GM03348 (cell line): ENCODE measurements at regions not wholly inside any gene's neighbourhood (a gene's known extent, or its start where the extent isn't known, plus 50 kb on each side); places are given as distances from the start of the nearest gene placed in this dataset.

Experiments
- DNase-seq: peaks from one replicate; pipeline ENCODE4 v3.0.0; 2012; ENCODE audit warnings: low spot score

DNA sequence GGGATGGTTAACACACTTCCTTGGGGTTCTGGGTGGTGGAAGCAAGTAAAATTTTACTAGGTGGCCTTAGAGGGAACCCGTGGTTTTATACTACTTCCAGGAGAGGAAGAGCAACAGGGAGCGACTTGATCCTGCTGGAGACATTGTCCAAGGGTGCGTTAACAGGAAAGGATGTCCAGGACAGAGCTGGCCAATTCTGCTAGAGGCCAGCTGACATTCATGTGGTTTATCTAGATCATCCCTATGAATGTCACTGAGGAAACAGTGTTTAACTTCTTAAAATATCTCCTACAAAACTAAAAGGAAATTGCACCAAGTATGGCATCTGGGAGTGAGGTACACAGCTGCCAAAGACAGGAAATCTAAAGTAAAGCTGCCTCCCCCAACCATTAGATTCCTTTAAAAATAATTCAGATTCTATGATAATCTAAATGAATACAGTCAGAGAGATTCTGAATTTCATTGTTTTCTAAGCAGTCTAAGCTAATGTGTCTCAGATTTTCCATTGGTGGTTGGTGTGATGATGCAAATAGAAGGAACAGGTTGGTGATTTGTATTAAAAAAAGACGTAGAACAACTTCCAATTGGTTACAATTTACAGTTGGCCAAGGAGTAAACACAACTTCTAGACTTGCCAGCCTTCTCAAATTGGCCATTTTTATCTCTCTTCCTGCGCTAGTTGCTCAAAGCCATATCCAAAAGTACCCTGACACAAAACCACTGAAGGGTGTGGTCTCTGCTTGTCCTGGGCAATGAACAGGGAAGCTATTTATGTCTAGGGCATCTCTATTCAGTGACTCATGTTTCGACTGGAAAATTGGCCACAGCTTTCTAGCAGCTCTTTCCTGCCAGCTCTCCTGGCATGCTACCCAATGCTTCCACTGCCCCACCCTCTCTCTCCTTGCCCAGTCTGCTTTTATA lies 574.7 kb upstream of the MEF2C start:
- DNase-seq = peak; percentile 56

DNA sequence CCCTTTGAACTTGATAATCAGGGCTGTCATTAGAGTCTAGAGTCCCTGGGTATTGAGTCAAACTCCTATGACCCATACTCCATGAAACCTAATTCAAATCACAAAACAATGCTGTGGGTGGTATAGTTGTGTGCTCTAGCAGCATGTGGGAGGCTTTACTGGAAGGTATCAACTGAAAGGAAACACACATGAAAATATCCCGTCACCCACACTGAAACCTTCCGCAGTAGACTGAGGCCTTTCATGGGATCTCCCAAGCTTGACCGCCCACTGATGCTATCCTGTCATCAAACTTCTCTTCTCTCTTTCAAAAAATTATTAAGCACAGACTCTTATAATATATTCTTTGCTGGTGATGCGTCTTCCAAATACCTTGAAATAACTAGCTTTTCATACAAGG lies 569.1 kb upstream of the MEF2C start:
- no peak for DNase-seq

DNA sequence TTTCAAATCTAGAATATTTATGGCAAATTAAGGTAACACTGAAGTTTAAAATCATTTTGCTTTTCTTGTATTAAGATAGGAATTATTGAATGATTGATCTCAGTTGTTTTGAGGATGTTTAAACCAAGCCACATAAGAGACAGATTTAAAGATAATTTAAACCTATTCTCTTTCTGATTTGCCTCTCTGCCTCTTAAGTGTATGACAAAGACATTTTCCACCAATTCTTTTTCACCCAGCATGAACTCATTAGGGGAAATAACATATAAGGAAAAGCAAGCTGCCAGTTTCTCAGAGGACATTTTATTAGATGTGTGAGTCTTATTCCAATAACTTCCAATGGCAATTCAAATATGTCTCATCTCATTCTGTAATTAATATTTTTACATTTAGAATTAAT lies 568.3 kb upstream of the MEF2C start:
- DNase-seq = no peak

DNA sequence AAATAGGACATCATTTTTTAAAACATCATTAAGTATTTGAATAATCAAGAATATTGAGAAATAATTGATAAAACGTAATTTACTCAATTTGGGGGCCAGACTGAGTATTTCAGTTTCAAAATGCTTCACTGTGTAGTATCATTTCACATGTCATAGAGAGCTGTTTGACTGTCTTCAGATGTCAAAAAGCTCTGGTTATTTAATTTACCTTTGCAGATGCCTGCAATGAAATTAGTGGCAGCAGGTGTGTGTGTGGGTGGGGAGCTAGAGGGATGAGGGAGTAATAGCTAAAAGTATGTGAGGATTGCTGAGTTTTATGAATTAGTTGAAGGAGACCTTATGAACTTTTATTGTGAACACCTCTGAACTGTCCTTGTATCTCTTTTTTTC lies 567.2 kb upstream of the MEF2C start:
- no peak for DNase-seq

DNA sequence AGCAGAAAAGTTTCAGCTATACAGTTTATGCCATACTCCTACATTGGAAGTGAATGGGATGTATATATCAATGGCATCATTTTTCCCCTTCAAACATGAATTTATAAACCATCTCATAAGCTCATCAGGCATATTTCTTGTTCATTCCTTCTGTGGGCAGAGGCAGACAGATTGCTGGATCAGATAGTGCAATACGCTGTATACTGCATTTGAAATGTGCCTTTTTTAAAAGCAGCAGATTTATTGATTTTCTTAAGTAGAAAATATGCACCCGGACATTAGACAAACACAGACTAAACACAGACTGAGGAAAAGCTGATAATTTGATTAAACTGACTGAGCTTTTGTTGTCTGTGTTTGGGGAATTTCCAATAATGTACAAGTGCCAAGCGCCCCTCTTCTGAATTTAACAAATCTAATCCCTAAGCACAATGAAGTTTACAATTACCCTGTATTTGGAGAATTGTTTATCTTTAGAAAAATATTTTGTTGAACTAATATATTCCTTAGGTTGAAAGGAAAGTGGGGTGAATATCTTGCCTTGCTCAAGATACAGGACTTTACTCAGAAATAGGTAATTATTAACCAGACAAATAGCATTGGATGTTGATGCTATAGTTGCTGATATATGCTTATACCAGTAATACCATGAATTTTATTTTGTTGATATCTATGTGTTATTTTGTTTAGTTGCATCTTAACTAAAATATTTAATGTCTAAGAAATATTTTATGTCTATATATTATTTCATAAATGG lies 566.6 kb upstream of the MEF2C start:
- no peak for DNase-seq

DNA sequence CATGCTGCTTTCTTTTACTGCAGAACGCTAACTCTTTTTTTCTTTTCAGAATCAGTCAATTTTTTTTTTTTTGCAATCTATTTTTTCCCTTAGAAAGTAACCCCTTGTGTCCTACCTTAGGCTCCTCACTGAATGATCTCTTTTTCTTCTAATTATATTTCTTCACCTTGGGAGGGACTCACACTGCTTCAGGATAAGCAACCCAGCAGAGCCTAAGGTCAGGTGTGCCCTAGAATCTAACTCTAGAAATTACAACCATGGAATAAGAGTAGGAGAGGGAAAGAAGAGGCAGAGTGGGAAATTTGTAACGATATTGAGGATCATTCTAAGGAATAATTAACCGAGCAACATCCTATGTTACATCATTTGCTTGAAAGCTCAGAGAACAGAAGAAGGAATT lies 564.0 kb upstream of the MEF2C start:
- DNase-seq = no peak

DNA sequence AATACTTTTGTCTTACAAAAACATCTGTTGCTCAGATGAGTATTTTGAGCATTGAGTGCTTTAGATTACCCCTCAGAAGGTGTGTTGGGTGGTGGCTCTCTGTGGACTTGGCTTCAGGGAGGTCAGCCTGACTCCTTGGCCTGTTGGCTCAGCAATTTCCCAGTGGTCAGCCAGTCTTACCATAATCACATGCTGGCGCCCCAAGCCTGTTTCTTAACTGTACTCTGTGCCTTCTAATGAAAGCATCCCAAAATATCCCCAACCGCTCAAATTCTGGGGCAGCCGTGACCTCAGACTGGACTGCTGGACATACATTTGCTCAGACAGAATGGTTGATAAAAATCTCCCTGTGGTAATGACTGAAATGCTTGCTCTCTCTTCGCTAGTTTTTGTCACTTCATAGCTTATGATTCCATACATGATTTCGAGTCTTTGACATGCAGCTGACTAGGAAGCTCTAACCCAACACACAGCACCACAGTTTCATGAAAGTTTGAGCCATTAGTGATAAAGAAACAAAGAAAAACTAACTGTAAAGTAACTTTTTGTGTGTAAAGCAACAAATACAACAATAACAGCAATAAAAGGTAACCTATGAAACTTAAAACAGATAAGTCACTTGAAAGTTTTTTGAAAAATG lies 562.2 kb upstream of the MEF2C start:
- DNase-seq = no peak

DNA sequence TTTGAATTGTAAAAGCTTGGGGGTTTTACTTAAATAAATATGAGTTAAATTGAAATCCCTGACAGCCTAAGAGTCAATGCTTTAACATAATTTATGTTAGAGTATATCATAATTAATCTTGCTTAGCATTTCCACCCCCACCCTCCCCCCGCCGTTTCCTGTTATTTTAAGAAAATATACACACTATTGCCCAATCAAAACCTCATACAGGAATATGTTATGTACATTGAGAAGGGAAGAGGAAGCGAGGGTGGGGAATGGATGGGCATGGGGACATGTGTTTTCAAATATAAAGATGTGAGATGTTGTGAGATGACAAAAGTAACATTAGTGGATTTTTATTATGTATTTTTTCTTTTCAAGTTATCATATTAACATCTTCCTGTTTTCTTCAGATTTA lies 561.1 kb upstream of the MEF2C start:
- DNase-seq = no peak

DNA sequence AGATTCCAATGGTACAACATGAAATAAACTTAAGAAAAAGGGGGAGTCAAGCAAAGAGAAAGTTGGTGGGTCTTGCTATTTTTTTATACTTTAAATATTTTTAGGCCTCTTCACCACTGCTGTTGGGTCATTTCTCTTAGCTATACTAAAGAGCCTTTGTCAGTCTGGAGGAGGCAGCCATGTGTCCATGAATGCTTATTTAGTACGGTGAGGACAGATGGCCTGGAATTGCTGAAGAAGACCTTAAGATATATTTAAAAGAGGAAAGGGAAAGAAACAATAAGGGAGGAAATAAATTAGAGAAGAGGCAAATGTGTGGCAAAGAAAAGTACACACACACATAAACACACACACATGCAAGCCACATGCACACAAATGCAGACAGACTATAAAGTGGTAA lies 560.5 kb upstream of the MEF2C start:
- no peak for DNase-seq

DNA sequence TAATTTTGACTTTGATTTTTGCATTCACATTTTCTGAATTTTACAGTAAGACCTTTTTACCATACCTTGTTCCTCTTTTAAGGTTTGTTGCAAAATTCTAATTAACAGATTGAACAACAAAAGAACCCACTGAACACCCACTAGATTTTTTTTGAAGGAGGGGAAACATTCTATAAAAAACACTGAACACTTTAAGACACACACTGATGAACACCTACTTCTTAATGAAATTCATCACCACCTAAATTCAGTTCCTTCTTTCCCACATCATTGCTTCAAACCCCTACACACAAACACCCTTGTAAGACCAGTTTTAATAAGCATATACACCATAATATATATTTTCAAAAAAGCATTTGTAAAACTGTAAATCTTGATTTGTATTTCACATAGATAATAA lies 559.0 kb upstream of the MEF2C start:
- no peak for DNase-seq

DNA sequence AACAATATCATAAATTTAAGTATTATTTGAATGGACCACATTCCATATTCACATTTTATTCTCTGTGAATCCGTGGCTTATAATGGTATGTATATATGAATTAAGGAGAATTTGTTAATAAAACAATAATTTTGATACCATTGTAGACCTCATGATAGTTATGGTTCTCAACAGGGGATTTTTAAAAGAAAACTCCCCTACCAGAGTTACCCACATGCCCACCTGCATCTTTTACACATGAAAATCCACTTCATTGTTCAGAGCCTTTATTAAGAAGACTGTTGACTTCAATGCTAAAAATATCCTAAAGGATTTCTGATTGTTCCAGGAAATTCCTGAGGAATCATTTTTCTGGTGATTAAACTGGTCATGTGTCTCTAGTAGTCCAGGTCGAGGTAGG lies 557.7 kb upstream of the MEF2C start:
- no peak for DNase-seq

DNA sequence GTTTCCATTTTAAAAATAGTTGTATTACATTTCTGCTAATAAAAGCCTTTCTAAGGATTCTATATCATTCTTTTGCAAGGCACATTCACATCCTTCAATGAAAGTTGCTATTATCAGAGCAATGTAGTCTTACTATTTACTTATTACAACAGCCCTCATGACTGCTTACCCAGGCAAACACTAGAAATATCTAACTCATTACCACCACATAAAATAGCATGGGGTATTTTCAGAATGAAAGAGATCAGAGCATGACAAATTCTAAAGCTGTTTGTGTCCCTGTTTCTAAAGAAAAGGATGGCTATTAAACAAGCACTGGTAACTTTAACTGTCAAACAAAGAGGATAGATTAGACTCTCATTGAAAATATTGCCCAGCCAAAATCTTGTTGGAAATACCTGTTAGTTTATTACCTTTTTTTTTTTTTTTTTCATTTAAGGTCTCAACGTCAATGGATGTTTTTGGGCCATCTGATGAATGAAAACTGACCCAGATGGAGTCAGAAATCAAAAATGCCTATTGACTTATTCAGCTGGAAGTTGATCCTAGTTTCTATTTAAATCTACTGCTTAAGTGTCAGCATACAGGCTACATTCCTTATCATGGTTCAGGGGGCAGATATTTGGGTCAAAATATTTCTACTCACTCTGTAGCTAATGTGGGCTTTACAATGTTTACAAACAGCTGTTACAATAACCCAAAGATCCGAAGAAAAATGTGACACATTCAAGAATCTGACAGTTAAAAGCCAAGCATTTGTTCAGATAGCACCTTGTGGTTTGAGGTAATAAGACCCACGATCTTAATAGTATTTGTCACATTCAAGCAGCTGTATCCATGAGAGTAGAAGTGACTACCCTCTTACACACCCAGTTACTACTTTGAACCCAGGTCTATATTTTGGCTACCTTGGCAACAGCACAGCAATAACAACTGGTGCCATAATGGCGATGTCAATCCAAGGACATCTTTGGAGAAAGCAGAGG lies 554.8 kb upstream of the MEF2C start:
- no peak for DNase-seq

DNA sequence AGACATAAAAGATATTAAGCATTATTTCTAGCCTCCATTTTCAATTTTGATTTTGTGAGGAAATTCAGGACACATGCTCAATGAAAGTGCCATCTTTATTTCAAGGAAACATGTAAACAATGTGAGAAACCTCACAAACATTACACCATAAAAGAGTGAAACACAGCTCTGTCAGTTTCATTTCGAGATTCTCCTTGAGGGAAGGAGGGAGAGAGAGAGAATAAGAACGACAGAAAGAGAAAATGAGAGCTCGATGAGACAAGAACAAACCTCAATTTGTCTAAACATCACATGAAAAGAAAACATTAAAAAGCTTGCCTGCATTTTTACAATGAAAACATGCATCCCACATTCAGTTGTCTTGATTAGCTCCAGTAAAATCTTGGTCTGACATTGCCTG lies 553.5 kb upstream of the MEF2C start:
- no peak for DNase-seq

DNA sequence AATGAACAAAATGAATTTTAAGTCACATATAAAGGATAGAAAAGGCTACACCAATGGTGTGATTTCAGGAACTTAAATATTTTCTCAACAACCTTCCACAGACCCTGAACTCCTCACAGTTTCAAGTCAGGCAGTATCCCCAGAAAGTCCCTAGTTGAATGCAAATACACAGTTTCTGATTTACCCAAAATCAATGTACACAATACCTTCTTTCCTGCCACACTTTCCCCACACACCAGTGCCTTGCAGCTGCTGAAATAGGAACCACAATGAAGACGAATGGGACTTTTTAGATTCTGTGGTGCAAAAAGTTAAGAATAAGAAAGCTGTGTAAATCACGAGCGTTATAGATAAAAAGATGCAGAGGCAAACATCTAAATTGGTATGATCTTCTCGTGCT lies 552.4 kb upstream of the MEF2C start:
- no peak for DNase-seq

DNA sequence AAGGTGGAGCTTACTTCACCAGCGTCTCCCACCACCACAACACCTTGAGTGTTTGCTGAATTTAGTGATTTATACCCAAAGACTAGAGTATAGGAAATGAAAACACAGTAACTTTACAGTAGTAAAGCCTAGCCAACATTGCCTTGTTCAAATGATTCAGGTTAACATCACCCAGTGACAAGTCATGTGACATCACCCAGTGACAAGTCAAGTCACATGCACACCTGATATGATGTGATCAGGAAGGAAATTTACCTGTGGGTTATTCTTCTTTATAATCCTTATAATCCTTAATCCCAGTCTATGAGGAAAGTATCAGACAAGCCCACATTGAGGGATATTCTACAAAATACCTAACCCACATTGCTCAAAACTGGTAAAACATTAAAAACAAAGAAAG lies 545.6 kb upstream of the MEF2C start:
- DNase-seq = no peak

DNA sequence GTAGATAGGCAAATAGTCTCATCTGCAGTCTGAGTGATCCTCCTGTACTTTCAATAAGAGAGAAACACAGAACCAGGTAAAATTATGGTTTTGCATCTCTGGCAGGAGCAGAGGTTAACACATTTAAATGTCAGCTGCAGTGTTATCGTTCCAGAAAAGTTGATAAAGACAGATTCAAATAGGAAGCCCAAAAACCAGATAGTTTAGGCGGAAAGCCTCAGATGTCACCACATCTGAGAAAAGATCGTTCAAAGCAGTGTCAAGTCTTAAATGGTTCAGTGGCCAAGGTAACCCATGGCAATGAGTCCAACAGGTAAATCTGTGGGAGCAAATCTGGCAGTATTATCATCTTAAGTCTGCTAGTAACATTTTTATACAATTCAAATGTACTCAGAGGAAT lies 542.1 kb upstream of the MEF2C start:
- DNase-seq = no peak

DNA sequence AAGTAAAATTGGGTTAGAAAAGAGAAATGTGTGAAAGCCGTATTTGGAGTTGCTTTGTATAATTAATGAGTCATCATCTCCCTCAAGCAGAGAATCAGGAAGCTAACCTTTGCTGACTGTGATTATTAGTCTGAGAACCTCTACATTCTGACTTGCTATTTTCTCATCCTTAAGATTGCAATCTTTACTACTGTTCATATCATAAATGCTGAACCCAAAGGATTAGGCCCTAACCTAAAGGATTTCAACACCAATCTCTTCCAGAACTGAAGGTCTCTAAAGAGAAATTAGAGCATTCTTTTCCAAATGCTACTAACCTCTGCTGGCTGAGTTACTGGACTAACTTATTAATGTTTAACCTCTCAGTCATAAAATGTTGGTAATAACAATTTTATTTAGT lies 538.1 kb upstream of the MEF2C start:
- peak; percentile 43 for DNase-seq

DNA sequence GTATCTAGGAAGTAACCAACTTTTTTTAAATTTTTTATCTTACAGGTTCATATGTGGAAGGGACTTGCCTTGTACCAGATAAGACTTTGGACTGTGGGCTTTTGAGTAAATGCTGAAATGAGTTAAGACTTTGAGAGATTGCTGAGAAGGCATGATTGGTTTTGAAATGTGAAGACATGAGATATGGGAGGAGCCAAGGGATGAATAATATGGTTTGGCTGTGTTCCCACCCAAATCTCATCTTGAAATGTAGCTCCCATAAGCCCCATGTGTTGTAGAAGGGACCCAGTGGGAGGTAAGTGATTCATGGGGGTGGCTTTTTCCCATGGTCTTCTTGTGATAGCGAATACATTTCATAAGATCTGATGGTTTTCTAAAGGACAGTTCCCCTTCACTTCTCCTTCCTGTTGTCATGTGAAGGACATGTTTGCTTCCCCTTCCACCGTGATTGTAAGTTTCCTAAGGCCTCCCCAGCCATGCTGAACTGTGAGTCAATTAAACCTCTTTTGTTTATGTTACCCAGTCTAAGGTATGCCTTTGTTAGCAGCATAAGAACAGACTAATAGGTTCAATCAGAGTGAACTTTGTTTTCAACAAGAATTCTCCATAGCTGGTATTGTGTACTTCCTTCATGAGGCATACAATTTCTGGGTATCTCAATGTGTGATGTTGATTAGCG lies 535.6 kb upstream of the MEF2C start:
- no peak for DNase-seq

DNA sequence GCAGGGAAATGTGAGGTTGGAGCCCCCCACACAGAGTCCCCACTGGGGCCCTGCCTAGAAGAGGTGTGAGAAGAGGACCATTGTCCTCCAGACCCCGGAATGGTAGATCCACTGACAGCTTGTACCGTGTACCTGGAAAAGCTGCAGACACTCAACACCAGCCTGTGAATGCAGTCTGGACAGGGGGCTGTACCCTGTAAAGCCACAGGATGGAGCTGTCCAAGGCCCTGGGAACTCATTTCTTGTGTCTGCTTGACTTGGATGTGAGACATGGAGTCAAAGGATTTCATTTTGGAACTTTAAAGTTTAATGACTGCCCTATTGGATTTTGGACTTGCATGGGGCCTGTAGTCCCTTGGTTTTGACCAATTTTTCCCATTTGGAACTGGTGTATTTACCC lies 535.0 kb upstream of the MEF2C start:
- no peak for DNase-seq

DNA sequence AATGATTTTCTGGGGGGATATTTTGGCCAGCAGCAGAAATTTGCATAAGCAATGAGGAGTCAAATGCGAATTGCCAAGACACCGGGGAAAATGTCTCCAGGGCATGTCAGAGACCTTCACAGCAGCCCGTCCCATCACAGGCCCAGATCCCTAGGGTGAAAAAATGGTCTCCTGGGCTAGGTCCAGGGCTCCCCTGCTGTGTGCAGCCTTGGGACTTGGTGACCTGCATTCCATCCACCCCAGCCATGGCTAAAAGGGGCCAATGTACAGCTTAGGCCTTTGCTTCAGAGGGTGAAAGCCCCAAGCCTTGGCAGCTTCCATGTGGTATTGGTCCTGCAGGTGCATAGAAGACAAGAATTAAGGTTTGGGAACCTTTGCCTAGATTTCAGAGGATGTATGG lies 534.5 kb upstream of the MEF2C start:
- DNase-seq = no peak

DNA sequence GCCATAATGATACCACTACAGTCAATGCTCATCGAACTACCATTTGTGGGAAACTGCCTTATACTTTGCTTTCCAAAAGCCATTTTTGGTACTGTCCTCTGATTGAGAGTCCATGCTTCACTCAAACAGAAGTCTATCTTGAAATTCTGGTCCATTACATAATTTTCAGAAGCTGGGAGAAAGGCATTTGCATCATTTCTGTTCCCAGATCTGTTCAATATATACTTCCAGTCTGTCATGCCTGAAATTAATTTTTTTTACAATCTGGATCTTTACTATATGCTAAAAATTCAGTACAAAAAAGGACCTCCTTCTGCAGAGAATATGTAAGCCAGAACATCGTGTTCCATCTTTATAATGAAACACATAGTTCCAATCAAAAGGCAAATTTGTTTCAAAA lies 528.9 kb upstream of the MEF2C start:
- DNase-seq = no peak
